SH-SY5Y (cell line): ENCODE measurements at regions not wholly inside any gene's neighbourhood (a gene's known extent, or its start where the extent isn't known, plus 50 kb on each side); places are given as distances from the start of the nearest gene placed in this dataset.

ENCODE experiments used
- GATA2 ChIP-seq: IDR thresholded peaks from 2 replicates; pipeline ENCODE4 v1.6.1; 2011; ENCODE audit warnings: mild to moderate bottlenecking, low read depth, low read length
- GATA3 ChIP-seq: IDR thresholded peaks from 2 replicates; pipeline ENCODE4 v1.6.1; 2011; ENCODE audit warnings: low read depth, mild to moderate bottlenecking, low read length, moderate library complexity

DNA sequence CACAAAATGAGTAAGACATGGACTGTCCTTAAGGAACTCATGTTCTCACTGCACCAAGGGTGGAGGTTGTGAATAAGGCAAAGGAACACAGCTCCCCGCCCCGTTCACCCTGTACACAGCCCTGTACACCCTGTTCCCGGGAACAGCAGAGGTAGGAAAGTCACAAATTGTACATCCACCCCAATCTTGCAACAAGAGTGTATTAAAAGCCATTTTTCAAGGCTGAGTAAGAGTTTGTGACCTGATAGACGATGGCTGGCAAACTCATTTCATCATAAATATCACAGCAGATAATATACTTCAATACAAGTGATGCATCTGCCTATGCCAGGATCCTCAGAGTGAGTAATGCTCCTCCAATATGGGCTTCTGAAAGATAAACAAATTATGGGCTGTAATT lies 52.5 kb upstream of the CAMK1G start:
- TF ChIP-seq GATA2: no peak
- no peak for TF ChIP-seq GATA3
